Left cardiac atrium (tissue), 2 donors: ENCODE measurements at regions not wholly inside any gene's neighbourhood (a gene's known extent, or its start where the extent isn't known, plus 50 kb on each side); places are given as distances from the start of the nearest gene placed in this dataset.

ENCODE experiments used
- microRNA-seq, 2 donors: library from miRNA; unstranded; fragments of <30 nt; microRNA quantifications; one replicate each; pipeline ENCODE4 v1.2.0, GENCODE V29; 2020
- donor health status: DM: no; HTN: yes; CAD: no; lungs with severe emphysema.
- donor health status: DM: yes; HTN: yes; CAD: no.

Small RNA genes in the stretch of these regions (microRNA-seq; reads per million reads assigned to microRNA genes)
- gene MIR5186: 0 reads per million in 2 donors
